ENCODE measurements at regions not wholly inside any gene's neighbourhood (a gene's known extent, or its start where the extent isn't known, plus 50 kb on each side); places are given as distances from the start of the nearest gene placed in this dataset.

GRCh38 chr6:23027281-23027680, 457.9 kb downstream of the HDGFL1 start:
- DNase-seq (ENCODE audit: low read depth) = no peak
- no peak for TF ChIP-seq CTCF (conservative IDR thresholded peaks at IDR 0.05; ENCODE audit: low read depth, low read length)
- H3K4me3 ChIP-seq (ENCODE audit: low read depth, low read length) = no peak overlapping the region

GRCh38 chr6:23031986-23032385, 462.6 kb downstream of the HDGFL1 start:
- TF ChIP-seq CTCF (conservative IDR thresholded peaks at IDR 0.05; ENCODE audit: low read depth, low read length) = no peak
- DNase-seq (ENCODE audit: low read depth) = peak; percentile 59
- H3K4me3 ChIP-seq (ENCODE audit: low read depth, low read length) = no peak overlapping the region

GRCh38 chr6:23034926-23035325, 465.6 kb downstream of the HDGFL1 start:
- DNase-seq (ENCODE audit: low read depth) = no peak
- TF ChIP-seq CTCF (conservative IDR thresholded peaks at IDR 0.05; ENCODE audit: low read depth, low read length) = no peak
- H3K4me3 ChIP-seq (ENCODE audit: low read depth, low read length) = no peak overlapping the region

GRCh38 chr6:23036406-23036983, 467.1 kb downstream of the HDGFL1 start:
- peak; percentile 26 for DNase-seq (ENCODE audit: low read depth)
- no peak overlapping the region for H3K4me3 ChIP-seq (ENCODE audit: low read depth, low read length)

GRCh38 chr6:23040899-23041298, 471.5 kb downstream of the HDGFL1 start:
- no peak for DNase-seq (ENCODE audit: low read depth)
- H3K4me3 ChIP-seq (ENCODE audit: low read depth, low read length) = no peak overlapping the region
- no peak for TF ChIP-seq CTCF (conservative IDR thresholded peaks at IDR 0.05; ENCODE audit: low read depth, low read length)

More at GRCh38 chr6:23036406-23036983, 467.1 kb downstream of the HDGFL1 start:
- no peak for TF ChIP-seq CTCF (conservative IDR thresholded peaks at IDR 0.05; ENCODE audit: low read depth, low read length)

DNA sequence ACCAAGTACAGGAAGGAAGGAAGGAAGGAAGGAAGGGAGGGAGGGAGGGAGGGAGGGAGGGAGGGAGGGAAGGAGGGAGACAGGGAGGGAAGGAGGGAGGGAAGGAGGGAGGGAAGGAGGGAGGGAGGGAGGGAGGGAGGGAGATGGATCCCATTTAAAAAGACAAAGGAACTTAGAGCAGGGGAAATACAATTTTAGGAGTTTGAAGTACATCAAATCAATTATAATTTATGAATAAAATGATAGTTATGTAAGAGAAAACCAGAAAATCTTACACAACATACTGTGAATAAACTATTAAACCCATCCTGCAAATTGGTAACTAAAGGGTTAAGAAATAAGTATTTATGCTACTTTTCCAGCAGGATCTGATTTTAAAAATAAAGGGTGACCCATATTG, 475.9 kb downstream of the HDGFL1 start:
- no peak for TF ChIP-seq CTCF (conservative IDR thresholded peaks at IDR 0.05; ENCODE audit: low read depth, low read length)
- no peak for DNase-seq (ENCODE audit: low read depth)
- no peak overlapping the region for H3K4me3 ChIP-seq (ENCODE audit: low read depth, low read length)

DNA sequence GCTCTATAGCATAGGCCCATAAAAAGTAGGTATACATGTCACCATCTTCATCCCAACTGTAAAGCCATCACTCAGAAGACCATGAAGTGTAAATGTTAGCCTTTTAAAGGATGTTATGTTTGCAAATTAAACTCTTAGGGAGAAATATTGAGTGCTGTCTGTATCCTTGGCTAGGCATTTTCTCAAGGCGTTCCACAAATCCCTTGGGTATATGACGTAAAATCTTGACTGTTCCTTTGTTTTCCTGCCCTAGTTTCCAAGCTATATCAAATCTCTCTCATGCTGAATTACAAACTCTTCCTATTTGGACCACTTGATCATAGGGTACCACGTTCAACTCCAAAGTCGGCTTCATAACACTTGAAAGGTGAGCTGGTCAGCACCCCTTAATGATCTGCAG, 486.2 kb downstream of the HDGFL1 start:
- DNase-seq (ENCODE audit: low read depth) = peak; percentile 17
- TF ChIP-seq CTCF (conservative IDR thresholded peaks at IDR 0.05; ENCODE audit: low read depth, low read length) = no peak
- H3K4me3 ChIP-seq (ENCODE audit: low read depth, low read length) = no peak overlapping the region
